Left lung (tissue), 4 donors: ENCODE measurements at regions not wholly inside any gene's neighbourhood (a gene's known extent, or its start where the extent isn't known, plus 50 kb on each side); places are given as distances from the start of the nearest gene placed in this dataset.

Experiments used
- ATAC-seq: fragments of 200-7000 bp; cut with Tn5 transposase; one replicate; pipeline ENCODE4 v1.9.1; 2020; ENCODE audit warnings: moderate library complexity
- DNase-seq, 4 donors: peaks; one replicate each; pipeline ENCODE4 v3.0.0-alpha.2; 2013 to 2020
- H3K27ac ChIP-seq, 2 donors: fragments of 200-600 bp; sonication (generic) in 1 of 2; one replicate each; pipeline versions ENCODE4 v1.5.0 to v1.8.0; 2020 to 2021
- H3K27me3 ChIP-seq, 2 donors: fragments of 200-600 bp; sonication (generic) in 1 of 2; one replicate each; pipeline versions ENCODE4 v1.5.0 to v1.8.0; 2020 to 2021
- H3K36me3 ChIP-seq, 2 donors: fragments of 200-600 bp; sonication (generic) in 1 of 2; one replicate each; pipeline versions ENCODE4 v1.5.0 to v1.8.0; 2020 to 2021
- H3K4me1 ChIP-seq, 2 donors: fragments of 200-600 bp; one replicate each; pipeline ENCODE4 v1.8.0; 2021
- H3K4me3 ChIP-seq, 2 donors: fragments of 200-600 bp; sonication (generic) in 1 of 2; one replicate each; pipeline versions ENCODE4 v1.5.0 to v1.8.0; 2020 to 2021; ENCODE audit warnings: mild to moderate bottlenecking in 1 of 2
- H3K9me3 ChIP-seq, 2 donors: fragments of 200-600 bp; sonication (generic) in 1 of 2; one replicate each; pipeline versions ENCODE4 v1.5.0 to v1.8.0; 2020 to 2021
- intact Hi-C, 2 donors: fragments of 100-400 bp; cut with DNase I; formaldehyde crosslinking; loops; one replicate each; pipeline versions ENCODE4 v1.11.2 to v1.14.2; 2022
- TF ChIP-seq, protein P1 (sequence below), 2 donors: fragments of 200-600 bp; sonication (generic) in 1 of 2; IDR thresholded peaks; one replicate each; pipeline versions ENCODE4 v1.5.0 to v1.8.0; 2021; ENCODE audit warnings: antibody characterized with exemption in 2 of 2
- donor health status: DM: no; HTN: yes; CAD: no.
- donor health status: DM: no; HTN: no; CAD: no.

DNA sequence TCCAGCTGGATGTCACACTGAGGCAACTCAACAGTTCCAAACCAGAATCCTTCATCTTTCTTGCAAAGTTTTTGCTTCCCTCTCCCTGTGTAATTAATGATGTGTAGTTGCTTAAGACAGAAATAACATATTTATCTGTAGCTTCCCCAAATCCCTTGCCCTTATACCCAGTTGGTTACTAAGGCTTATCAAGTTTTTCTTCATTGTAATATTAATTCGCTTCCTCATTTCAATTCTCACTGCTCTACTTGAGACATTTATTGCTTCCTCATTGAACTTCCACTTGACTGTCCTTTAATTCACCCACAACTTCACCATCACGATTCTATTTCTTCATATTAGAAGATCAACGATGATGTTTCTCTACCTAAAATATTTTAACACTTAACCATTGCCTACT lies 386.6 kb upstream of the CPEB2 start:
- ATAC-seq (no peak), DNase-seq (no peak)
- no peaks in the 10 kb centered on the region for H3K4me1 ChIP-seq
- TF ChIP-seq, protein P1, sequence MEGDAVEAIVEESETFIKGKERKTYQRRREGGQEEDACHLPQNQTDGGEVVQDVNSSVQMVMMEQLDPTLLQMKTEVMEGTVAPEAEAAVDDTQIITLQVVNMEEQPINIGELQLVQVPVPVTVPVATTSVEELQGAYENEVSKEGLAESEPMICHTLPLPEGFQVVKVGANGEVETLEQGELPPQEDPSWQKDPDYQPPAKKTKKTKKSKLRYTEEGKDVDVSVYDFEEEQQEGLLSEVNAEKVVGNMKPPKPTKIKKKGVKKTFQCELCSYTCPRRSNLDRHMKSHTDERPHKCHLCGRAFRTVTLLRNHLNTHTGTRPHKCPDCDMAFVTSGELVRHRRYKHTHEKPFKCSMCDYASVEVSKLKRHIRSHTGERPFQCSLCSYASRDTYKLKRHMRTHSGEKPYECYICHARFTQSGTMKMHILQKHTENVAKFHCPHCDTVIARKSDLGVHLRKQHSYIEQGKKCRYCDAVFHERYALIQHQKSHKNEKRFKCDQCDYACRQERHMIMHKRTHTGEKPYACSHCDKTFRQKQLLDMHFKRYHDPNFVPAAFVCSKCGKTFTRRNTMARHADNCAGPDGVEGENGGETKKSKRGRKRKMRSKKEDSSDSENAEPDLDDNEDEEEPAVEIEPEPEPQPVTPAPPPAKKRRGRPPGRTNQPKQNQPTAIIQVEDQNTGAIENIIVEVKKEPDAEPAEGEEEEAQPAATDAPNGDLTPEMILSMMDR (IDR thresholded peaks at IDR 0.05): no peak
- H3K27ac ChIP-seq: no peak overlapping the region
- H3K36me3 ChIP-seq: no peaks in the 10 kb centered on the region
- intact Hi-C loops: no loop called here
- H3K9me3 ChIP-seq: no peaks in the 10 kb centered on the region
- H3K4me3 ChIP-seq: no peak overlapping the region
- H3K27me3 ChIP-seq: no peaks in the 10 kb centered on the region

DNA sequence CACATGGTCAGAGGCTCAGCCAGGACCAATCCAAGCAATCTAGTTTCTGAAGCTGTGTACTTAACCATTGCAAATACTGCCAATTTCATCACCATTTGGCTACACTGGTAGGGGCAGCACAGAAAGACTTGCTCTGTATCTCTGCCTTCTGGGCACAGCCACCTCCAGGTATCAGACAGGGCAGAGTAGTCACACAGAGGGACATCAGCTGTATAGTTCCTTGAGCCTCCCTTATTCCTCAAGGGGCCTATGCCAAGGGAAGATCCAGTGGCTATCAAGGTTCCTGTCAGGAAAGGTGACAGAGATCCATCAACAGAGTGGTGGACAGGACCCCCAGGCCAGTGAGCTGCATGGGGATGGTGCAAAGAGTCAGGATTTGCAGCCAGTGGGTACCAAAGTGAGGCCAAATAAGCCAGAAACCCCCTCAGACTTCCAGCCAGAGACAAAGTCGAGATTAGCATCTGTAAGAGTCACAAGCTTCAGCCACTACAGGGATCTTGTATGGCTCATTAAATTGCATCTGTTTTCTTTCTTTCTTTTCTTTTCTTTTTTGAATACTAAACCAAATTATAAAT lies 381.6 kb upstream of the CPEB2 start:
- intact Hi-C loops: no loop called here
- H3K36me3 ChIP-seq: no peaks in the 10 kb centered on the region
- no peak for DNase-seq

DNA sequence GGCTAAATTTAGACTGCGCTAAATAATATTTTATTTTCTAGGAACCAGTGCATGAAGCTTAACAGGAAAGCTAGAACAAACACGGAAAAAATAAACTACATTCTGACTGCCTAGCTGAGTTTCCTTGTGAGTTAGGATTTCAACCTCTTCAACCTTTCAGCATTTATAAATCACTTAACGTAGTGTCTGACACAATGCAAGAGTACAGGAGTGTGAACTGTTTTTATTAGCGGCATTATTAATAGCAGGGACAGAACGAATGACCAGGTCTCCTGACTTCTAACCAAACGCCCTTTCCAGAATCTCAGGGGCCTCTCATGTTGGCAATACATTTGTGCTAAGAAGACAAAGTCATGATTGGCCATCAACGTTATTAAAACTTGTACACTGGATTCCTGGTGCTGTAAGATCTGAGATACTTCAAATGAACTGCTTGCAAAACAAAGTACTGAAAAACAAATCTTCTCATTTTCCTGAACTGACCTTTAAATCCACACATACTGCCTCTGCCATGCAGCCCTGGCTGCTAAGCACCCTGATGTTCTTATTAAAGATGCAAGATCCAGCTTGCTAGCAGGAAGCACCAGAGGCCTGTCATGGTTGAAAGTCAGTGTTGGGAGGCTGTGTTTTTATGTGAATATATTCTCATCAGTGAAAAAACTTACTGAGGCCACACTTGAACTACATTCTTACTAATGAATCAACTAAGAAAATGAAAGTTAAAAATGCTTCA lies 380.4 kb upstream of the CPEB2 start:
- Histone ChIP-seq H3K4me1 (no peaks in the 10 kb centered on the region), H3K9me3 (peaks cover 0 to 3% of the 10 kb centered on the region in 2 donors), H3K27ac (no peak overlapping the region), H3K4me3 (no peak overlapping the region), H3K36me3 (no peaks in the 10 kb centered on the region), H3K27me3 (no peaks in the 10 kb centered on the region)
- ATAC-seq (no peak), DNase-seq (no peak)
- TF ChIP-seq, protein P1 (IDR thresholded peaks at IDR 0.05): no peak
- intact Hi-C loops: no loop called here

More for the DNA sequence above, 381.6 kb upstream of the CPEB2 start:
- H3K4me1 ChIP-seq: no peaks in the 10 kb centered on the region
- no peaks in the 10 kb centered on the region for H3K27me3 ChIP-seq
- no peak for ATAC-seq
- peaks cover 0 to 3% of the 10 kb centered on the region in 2 donors for H3K9me3 ChIP-seq
- TF ChIP-seq, protein P1 (IDR thresholded peaks at IDR 0.05): no peak
- no peak overlapping the region for H3K27ac ChIP-seq
- no peak overlapping the region for H3K4me3 ChIP-seq

DNA sequence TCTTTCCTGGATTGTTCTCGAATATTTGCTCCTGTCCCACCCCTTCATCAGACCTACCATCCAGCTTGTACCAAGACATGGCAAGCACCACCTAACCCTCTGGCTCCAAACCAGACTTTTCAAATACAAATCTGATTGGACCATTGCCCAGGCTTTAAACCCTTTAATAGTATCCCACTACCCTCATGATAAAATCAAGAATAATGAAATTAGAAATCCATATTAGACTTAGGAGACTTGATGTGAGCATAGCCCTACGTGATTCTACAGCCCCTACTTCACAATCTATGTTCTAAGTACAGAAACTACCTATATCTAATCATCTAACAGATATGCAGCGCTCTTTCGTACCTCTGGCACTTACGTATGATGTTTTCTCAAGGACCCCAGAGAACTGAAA lies 375.2 kb upstream of the CPEB2 start:
- DNase-seq: no peak
- no peak for ATAC-seq

DNA sequence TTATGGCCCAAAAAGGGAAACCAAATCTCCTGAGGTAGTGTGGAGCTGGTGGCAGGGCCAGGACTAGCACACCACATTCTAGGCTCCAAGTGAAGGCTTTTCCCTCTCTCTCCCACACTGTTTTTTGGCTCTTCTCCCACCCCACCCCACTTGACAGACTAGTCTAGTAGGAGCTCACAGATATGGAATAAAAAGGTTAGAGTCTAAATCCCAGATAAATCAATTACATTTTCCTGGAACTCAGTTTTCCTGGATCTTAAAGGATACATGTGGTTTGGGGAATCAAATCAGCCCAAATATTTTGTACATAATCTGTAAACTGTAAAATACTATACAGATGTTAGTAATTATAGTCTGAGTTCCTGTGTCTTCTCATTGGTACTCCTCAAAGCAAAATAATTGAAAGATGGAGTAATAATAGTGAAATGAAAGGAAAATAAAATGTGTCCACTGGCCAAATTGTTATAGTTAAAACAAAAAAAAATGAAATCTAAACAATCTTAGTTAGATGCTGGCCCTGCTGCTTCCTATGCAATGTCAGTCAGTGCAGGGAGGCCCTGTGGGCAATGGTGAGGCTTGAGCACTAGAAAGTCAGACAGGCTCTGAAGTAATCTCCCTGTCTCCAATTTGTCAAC lies 370.4 kb upstream of the CPEB2 start:
- Histone ChIP-seq H3K36me3 (no peaks in the 10 kb centered on the region), H3K27me3 (no peaks in the 10 kb centered on the region), H3K4me3 (no peak overlapping the region), H3K9me3 (peaks cover 0 to 10% of the 10 kb centered on the region in 2 donors), H3K4me1 (no peaks in the 10 kb centered on the region), H3K27ac (no peak overlapping the region)
- no peak for ATAC-seq
- no peak for DNase-seq
- intact Hi-C loops: no loop called here
- TF ChIP-seq, protein P1 (IDR thresholded peaks at IDR 0.05): no peak

More for the DNA sequence above, 375.2 kb upstream of the CPEB2 start:
- H3K36me3 ChIP-seq: no peaks in the 10 kb centered on the region
- TF ChIP-seq, protein P1 (IDR thresholded peaks at IDR 0.05): no peak
- intact Hi-C loops: no loop called here
- H3K9me3 ChIP-seq: peaks cover 0 to 6% of the 10 kb centered on the region in 2 donors
- H3K27ac ChIP-seq: no peak overlapping the region
- no peak overlapping the region for H3K4me3 ChIP-seq
- no peaks in the 10 kb centered on the region for H3K27me3 ChIP-seq
- no peaks in the 10 kb centered on the region for H3K4me1 ChIP-seq
